Lung (tissue), 11 donors: ENCODE measurements at regions not wholly inside any gene's neighbourhood (a gene's known extent, or its start where the extent isn't known, plus 50 kb on each side); places are given as distances from the start of the nearest gene placed in this dataset.

Experiments
- ATAC-seq: fragments of 200-7000 bp; cut with Tn5 transposase; one replicate; pipeline ENCODE4 v1.9.1; 2020; ENCODE audit warnings: moderate number of reproducible peaks; ENCODE audit not compliant: insufficient read depth, low FRiP score
- DNase-seq, 3 donors: peaks; one replicate each; pipeline ENCODE4 v3.0.0-alpha.2; 2013 to 2017
- H3K27ac ChIP-seq, 2 donors: one replicate each; pipeline ENCODE4 v1.5.1; 2013; ENCODE audit warnings: mild to moderate bottlenecking in 2 of 2, moderate library complexity in 2 of 2, control low read depth in 1 of 2, inconsistent platforms in 1 of 2, low read depth in 1 of 2, low read length in 1 of 2
- H3K27me3 ChIP-seq, 3 donors: one replicate each; pipeline ENCODE4 v1.5.1; 2013; ENCODE audit warnings: low read length in 2 of 3; ENCODE audit not compliant: control insufficient read depth in 3 of 3, insufficient read depth in 3 of 3
- H3K36me3 ChIP-seq, 4 donors: one replicate each; pipeline ENCODE4 v1.5.1; 2013; ENCODE audit warnings: low read length in 4 of 4, mild to moderate bottlenecking in 1 of 4, moderate library complexity in 1 of 4; ENCODE audit not compliant: control insufficient read depth in 4 of 4, insufficient read depth in 4 of 4
- H3K4me1 ChIP-seq, 5 donors: one replicate each; pipeline ENCODE4 v1.5.1; 2013; ENCODE audit warnings: low read length in 5 of 5, mild to moderate bottlenecking in 2 of 5, moderate library complexity in 1 of 5; ENCODE audit not compliant: control insufficient read depth in 5 of 5, insufficient read depth in 5 of 5
- H3K4me3 ChIP-seq: one replicate; pipeline ENCODE4 v1.5.1; 2013; ENCODE audit warnings: mild to moderate bottlenecking, control low read depth, moderate library complexity
- H3K9ac ChIP-seq, 2 donors: one replicate each; pipeline ENCODE4 v1.5.1; 2013; ENCODE audit warnings: low read length in 2 of 2, control low read depth in 1 of 2; ENCODE audit not compliant: insufficient read depth in 1 of 2
- H3K9me3 ChIP-seq, 4 donors: one replicate each; pipeline ENCODE4 v1.5.1; 2013; ENCODE audit warnings: low read length in 3 of 4, mild to moderate bottlenecking in 1 of 4, moderate library complexity in 1 of 4; ENCODE audit not compliant: control insufficient read depth in 4 of 4, insufficient read depth in 3 of 4
- CTCF ChIP-seq: IDR thresholded peaks from 2 replicates; pipeline ENCODE4 v1.5.1; 2012; ENCODE audit warnings: mild to moderate bottlenecking; ENCODE audit errors: control extremely low read depth, extremely low read depth
- WGBS, 2 donors: extraction: QIAGEN DNeasy Blood & Tissue Kit; methylation state at CpG; one replicate each; pipeline ENCODE4 v1.1.7; 2013; 5-methylcytosine and 5-hydroxymethylcytosine counted together
- donor health status: control.
- donor health status: control.
- donor health status: Bipolar disorder and iron deficiency.
- donor health status: healthy.
- donor health status: DM: yes; HTN: yes; CAD: no.

- H3K4me1 ChIP-seq, result peaks cover 0 to 5% (median 0%) of the 10 kb centered on the region in 5 donors
- DNase-seq, result peak in 2 of 3 donors; percentile 46 to 47
- H3K27me3 ChIP-seq, result no peaks in the 10 kb centered on the region
- no peak for TF ChIP-seq CTCF
- no peak for ATAC-seq
- 81 to 82% methylated on average over 2 of the region's 2 CpGs for WGBS, 2 donors
- H3K36me3 ChIP-seq, result no peaks in the 10 kb centered on the region
- H3K4me3 ChIP-seq, result no peak overlapping the region
- no peak overlapping the region for H3K27ac ChIP-seq
- H3K9ac ChIP-seq, result no peak overlapping the region
- H3K9me3 ChIP-seq, result peaks cover 0 to 8% (median 2%) of the 10 kb centered on the region in 4 donors
Observed at GRCh38 chr1:223048026-223048425, 95.0 kb downstream of the TLR5 start.

GRCh38 chr1:223052462-223052861, 90.6 kb downstream of the TLR5 start:
- no peak overlapping the region for H3K4me3 ChIP-seq
- H3K9ac ChIP-seq, result no peak overlapping the region
- ATAC-seq, result no peak
- peaks cover 0 to 5% (median 0%) of the 10 kb centered on the region in 5 donors for H3K4me1 ChIP-seq
- TF ChIP-seq CTCF, result no peak
- no peak for DNase-seq
- no peaks in the 10 kb centered on the region for H3K27me3 ChIP-seq
- H3K36me3 ChIP-seq, result no peaks in the 10 kb centered on the region
- WGBS, 2 donors, result 89 to 91% methylated on average over 9 of the region's 9 CpGs
- H3K27ac ChIP-seq, result no peak overlapping the region
- peaks cover 0 to 3% (median 0%) of the 10 kb centered on the region in 4 donors for H3K9me3 ChIP-seq

GRCh38 chr1:223052931-223053330, 90.1 kb downstream of the TLR5 start:
- 88 to 90% methylated on average over 5 of the region's 5 CpGs for WGBS, 2 donors
- ATAC-seq, result no peak

More at GRCh38 chr1:223052931-223053330, 90.1 kb downstream of the TLR5 start:
- no peak overlapping the region for H3K4me3 ChIP-seq
- H3K9me3 ChIP-seq, result peaks cover 0 to 3% (median 0%) of the 10 kb centered on the region in 4 donors
- DNase-seq, result no peak
- H3K27ac ChIP-seq, result no peak overlapping the region
- no peak overlapping the region for H3K9ac ChIP-seq
- H3K4me1 ChIP-seq, result peaks cover 0 to 5% (median 0%) of the 10 kb centered on the region in 5 donors
- no peaks in the 10 kb centered on the region for H3K27me3 ChIP-seq
- TF ChIP-seq CTCF, result no peak
- no peaks in the 10 kb centered on the region for H3K36me3 ChIP-seq
